Kidney tubule cell (primary cell): ENCODE measurements at regions not wholly inside any gene's neighbourhood (a gene's known extent, or its start where the extent isn't known, plus 50 kb on each side); places are given as distances from the start of the nearest gene placed in this dataset.

Experiments
- DNase-seq: peaks from one replicate; pipeline ENCODE4 v3.0.0-alpha.2; 2018; ENCODE audit warnings: low spot score

DNA sequence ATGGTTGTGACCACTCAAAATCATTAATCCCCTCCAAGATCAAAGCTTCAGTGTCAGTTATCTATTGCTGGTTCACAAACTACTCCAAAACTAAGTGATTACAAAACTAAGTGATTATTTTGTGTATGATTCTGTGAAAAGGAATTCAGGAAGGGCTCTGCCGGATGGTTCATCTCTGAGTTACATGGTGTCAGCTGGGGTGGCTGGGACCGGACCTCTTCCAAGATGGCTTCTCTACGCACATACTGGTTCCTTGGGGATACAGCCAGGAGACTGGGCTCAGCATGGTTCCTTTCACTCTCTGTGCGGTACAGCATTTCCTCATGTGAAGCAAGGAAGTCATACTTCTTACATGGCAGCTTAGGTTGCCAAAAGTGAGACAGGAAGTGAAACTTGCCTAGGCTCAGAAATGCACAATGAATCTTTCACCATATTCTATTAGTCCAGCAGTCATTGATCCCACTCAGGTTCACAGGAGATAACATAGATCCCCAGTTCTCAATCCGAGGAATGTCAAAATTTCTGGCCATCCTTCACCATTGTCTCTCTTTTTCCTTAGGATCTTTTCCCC lies 97.9 kb upstream of the IRX6 start:
- DNase-seq: peak; percentile 16

- no peak for DNase-seq
Observed at GRCh38 chr16:55232822-55233221, 91.2 kb upstream of the IRX6 start.

- DNase-seq: no peak
Observed at GRCh38 chr16:55233464-55233863, 90.5 kb upstream of the IRX6 start.

GRCh38 chr16:55236655-55237054 lies 87.3 kb upstream of the IRX6 start:
- no peak for DNase-seq

DNA sequence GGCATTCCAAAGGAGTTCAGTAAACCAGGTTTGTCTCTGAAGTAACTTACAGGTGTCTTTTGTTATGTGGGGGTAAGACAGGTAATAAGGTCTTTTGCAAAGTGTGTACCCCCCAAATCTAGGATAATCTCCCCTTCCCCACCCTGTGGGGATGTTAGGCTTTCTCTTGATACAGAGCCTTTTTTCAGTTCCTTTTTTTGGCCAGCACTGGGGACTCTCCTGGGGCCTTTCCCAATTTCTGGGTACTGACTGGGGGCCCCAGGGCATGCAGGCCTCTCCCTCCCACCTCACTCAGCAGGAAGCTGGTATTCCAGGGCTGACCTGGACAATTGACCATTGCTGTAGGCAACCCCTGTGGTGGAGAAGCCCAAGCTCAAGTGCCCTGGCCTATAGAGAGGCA lies 84.3 kb upstream of the IRX6 start:
- DNase-seq: no peak

GRCh38 chr16:55240888-55241287 lies 83.1 kb upstream of the IRX6 start:
- no peak for DNase-seq

DNA sequence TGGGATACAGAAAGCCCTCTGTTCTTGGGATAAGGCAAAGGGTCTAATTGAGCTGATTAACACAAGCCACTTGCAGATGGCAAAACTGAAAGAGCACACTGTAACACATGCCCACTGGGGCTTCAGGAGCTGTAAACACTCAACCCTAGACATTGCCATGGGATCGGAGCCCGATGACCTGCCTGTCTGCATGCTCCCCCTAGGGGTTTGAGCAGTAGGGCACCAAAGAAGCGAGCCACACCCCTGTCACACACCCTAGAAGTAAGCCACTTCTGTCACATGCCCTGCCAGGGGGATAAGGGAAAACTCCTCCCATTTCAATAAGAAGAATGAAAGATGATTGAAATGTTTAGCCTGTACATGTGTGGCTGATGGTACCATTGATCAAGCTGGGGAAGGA lies 81.3 kb upstream of the IRX6 start:
- no peak for DNase-seq

DNA sequence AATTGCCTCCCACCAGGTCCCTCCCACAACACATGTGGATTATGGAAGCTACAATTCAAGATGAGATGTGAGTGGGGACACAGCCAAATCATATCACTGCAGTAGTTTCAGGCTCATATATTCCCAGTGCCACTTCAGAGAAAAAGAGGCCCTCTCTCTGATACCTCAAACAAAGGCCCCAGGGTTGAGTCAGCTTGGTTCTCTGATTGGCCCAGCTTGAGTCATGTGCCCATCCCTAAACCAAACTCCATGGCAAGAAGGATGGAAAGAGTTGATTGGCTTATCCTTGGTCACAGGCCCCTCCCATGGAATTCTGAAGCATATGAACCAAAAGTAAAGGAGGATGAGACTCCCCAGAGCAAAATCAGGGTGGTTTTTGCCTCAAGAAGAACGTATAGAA lies 75.9 kb upstream of the IRX6 start:
- DNase-seq: no peak

DNA sequence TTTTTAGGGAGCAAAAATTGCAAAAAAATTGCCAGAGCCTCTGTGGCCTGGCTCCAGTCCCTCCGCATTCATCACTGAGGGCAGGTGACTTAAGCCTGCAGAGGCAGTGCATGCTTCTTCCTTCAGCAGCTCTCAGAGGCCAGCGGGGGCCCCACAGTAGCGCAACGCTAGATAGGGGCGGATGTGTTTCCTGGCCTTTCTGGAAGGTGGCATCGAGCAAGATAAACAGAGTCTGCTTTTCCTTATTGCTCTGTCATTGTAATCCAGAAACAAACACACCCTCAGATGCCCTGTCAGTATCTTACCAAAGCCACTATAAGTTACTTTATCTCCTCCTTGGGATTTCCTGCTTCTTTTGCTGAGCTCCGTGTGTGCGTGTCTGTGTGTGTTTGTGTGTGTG lies 75.5 kb upstream of the IRX6 start:
- DNase-seq: no peak

- DNase-seq: no peak
Observed at GRCh38 chr16:55249361-55249760, 74.6 kb upstream of the IRX6 start.

DNA sequence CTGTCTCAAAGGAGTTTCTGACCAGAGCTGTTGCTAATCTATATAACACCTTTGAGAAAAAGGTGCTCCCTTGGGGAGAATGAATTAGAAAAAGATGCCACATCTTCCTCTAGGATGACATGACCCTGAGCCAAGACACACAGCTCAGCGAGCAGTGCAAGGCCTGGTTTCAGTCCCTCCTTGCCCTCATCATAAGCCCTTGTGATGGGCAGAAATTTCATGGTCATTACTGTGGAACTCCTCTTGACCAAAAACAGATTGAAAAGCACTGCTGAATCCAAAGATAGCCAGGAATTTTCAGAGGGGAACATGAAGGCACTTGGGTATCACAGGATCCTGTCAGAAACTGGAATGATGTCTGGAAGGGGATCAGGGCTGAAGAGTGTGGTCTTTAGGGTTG lies 74.1 kb upstream of the IRX6 start:
- no peak for DNase-seq

DNA sequence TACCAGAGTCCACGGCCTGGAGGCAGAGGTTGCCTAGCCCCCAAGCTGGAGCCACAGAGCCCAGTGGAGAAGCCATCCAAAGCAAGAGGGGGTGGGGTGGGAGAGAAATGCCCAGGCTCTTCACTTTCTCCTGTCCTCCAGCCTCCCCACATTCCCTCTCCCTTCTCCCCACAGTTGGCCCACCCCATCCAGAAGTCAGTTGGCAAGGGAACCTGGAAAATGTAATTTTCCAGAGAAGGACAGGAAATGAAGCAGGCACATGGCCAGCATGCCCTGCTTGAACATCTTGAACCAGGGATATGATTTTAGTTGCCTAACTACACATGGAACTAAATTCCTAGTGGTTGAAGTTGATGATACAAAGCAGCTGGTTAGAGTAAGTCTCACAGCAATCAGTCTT lies 73.3 kb upstream of the IRX6 start:
- DNase-seq: no peak

GRCh38 chr16:55251151-55251550 lies 72.9 kb upstream of the IRX6 start:
- no peak for DNase-seq

DNA sequence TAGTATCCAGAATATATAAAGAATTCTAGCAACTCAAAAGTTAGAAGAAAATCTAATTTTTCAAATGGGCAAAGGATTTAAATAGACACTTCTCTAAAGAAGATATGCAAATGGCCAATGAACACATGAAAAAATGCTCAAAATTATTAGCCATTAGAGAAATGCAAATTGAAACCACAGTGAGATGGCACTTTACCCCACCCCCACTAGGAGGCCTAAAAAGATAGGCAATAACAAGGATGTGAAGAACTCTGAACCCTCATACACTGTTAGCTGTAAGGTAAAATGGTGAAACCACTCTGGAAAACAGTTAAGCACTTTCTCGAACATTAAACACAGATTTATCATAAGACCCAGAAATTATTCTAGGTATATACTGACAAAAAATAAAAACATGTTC lies 71.4 kb upstream of the IRX6 start:
- no peak for DNase-seq

DNA sequence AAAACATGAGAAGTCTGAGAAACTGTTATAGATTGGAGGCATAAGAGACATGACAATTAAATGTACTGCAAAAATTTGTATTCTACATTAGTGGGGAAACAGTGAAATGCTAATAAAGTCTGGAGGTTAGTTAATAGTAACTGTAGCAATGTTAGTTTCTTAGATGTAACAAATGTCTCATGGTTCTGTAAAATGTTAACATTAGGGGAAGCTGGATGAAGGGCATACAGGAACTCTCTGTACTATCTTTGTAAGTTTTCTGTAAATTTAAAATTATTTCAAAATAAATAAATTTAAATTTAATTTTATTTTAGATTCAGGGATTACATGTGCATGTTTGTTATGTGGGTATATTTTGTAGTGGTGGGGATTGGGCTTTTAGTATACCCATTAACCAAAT lies 70.0 kb upstream of the IRX6 start:
- DNase-seq: no peak

- DNase-seq: no peak
Observed at GRCh38 chr16:55255733-55256282, 68.2 kb upstream of the IRX6 start.

GRCh38 chr16:55256412-55257016 lies 67.5 kb upstream of the IRX6 start:
- DNase-seq: no peak

DNA sequence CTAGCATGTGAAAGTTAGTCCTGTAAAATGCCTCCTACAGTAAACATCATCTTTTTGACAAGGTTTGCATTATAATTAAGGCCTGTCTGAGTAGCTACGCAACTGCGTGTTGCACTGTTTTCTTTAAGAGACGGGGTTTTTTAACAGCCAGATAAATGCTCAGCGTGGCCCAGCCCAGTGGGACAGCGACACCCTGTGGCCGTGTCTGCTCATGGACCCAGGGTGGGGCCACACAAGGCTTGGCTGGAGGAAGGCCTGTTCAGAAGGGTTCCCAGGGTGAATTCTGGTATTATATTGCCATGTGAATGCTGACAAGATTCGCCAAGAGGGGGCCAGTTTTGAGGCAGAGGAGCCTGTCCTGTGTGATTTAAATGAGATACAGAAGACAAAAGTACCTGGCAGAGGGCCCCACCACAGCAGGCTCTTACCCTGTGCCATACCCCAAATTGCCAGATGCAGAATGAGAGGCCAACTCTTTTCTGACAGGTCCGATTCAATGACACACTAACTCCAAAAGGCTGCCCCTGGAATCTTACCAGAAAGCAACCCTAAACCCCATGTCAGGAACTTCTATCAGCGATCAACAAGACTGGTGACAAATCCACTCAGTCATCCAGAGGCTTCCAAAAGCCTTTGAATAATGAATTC lies 65.9 kb upstream of the IRX6 start:
- DNase-seq: peak; percentile 61

DNA sequence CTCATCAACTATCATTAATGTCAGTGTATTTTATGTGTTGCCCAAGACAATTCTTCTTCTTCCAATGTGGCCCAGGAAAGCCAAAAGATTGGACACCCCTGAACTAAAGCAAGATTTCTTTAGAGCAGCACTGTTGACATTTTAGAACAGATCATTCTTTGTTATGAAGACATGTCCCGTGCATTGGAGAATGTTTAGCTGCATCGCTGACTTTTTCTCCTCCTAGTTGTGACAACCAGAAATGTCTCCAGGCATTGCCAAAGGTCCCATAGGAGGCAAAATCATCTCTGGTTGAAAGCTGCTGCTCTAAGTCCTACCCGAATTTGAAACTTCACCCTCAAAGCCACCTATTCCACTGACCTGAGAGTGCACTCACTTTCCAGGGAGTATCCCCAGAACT lies 62.7 kb upstream of the IRX6 start:
- no peak for DNase-seq

DNA sequence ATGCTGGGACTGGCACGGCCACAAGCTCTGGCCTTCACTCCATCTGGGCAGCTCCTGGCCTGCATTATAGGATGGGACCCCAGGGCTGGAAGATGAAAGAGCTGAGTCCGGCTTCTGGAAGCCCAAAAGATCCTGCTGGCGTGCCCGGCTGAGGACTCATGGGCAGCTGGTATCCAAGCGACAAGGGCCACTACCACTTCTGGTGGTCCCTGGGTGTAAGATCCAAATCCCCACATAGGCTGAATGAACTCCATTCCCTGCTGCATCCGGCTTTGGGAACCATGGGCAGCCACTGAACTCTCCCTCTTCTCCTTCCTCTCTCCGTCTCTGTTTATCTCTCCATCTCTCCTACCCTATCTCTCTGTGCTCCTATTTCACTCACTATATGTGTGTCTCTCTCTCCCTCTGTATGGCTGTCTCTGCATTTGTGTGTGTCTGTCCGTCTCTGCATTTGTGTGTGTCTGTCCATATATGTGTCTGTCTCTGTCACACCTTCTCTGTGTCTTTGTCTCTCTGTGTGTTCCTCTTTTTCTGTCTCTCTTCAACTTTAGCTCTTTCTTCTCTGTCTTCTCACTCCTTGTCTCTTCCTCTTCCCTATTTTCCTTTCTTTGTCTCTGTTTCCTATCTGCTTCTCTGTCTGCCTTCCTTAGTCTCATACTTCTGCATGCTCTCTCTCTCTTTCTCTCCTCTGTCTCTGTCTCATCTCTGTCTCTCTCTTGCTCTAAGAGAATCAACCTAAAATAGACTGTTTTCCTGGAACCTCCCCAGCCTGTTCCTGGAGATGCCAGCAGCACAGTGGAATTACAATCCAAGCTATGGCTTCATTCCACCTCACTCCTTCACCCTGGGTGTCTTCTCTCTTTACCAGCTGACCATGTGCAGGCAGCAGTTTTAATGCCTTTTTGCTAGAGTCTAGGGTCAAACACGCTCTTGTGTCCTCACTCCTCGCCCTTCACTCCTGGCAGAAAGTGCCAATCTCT lies 60.4 kb upstream of the IRX6 start:
- DNase-seq: no peak

- no peak for DNase-seq
Observed at GRCh38 chr16:55264949-55265348, 59.1 kb upstream of the IRX6 start.

DNA sequence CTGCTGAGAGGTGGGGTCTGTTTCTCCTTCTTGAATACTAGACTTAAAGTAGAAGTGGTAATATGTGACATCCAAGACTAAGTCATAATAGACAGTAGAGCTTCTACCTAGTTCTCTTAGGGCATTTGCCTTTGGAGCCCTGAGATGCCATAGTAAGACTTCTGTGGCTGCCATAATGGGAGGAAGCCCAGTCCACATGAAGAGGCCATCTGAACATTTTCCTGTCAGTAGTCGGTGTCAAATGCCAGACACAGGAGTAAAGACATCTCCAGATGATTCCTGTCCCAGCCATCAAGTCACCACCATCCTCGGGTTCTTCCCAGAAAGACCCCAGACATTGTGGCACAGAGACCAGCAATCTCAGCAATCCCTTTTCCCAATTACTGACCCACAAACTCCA lies 58.1 kb upstream of the IRX6 start:
- no peak for DNase-seq
